ENCODE measurements at regions not wholly inside any gene's neighbourhood (a gene's known extent, or its start where the extent isn't known, plus 50 kb on each side); places are given as distances from the start of the nearest gene placed in this dataset.
A peak's percentile ranks its signal among the peaks of the same experiment; 100 is the strongest.

DNA sequence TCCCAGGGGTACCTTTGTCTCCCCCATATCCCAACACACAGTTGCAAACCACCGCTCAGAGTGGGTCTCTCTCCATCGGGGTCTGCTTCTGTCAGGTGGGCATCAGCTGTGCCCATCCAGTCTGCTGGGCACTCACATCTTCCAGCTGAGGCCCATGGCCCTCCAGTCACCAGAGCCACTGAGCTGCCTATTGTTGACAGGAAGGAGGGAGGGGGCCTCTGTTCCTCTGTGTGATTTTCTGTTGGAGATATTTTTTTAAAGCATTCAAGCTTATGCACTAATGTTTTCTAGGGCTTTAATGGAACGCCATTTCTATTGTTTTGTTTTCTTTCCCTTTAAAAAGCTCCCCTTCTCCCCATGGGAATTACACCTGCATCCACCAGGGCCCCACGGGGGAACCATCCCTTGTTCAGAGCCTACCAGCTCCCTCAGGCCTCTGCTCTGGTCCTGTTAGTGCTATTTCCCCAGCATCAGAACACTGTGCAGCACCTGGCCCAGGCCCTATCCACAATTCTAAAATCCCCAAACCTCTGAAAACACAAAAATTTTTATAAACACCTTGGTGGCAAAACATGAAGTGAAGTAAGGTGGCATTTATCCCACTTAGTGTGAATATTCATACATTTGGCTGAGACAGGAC lies 326.2 kb downstream of the CD83 start:
- DNase-seq: no peak

DNA sequence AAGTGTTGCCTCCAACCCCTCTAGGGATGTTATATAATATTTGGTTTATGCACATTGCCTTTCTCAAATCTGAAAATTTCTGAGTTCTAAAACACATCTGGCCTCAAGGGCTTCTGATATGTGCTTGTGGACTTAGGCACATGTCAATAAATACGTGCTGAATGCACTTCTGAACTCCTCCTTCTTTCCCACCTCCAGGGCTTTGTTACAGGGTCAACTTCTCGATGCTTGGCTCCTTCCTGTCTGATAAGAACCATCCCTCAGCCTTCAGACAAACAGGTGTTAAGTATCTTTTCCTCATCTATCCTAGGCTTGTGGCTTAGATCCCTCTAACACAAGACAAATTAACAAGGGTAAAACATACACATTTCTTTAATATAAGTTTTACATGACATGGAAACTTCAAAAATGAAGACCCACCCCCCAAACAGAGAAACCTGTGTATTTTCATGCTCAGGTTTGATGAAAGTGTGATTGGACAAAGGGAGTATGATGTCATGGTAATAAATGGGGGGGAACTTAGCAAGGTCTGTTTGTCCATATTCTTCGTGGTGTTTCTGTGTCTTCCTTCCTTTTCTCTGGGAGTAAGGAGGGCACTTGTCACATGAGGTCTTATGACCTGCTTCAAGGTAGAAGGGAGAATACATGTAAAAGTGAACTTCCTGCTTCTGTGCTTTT lies 326.9 kb downstream of the CD83 start:
- DNase-seq: no peak

DNA sequence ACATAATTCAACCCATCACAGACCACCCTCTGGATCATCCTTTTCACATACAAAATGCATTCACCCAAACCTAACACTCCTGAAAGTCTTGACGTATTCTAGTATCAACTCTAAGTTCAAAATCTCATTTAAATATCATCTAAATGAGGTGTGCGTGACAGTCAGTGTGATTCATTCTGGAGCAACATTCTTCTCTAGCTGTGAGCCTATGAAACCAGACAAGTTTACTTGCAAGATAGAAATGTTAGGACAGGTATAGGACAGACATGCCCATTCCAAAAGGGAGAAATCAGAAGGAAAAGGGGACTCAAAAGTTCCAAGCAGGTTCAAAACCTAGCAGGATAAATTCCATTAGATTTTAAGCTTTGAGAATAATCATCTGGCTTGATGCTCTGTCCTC lies 329.7 kb downstream of the CD83 start:
- no peak for DNase-seq

DNA sequence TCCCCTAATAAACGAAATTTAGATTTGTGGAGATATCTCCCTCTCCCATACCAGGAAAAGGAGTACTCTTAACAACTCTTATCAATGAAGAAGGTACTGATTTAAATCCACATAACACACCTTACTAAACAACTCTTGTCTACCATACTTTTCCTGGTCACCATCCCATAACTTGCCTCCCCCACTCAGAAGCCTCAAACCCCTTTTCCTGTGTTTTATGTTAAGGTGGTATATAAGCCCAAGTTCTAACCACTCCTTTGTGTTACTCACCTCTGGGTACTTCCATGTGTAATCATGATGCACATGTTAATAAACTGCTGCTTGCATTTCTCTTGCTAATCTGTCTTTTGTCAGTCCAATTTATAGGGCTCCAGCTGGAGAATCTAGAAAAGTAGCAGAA lies 330.7 kb downstream of the CD83 start:
- DNase-seq: no peak

DNA sequence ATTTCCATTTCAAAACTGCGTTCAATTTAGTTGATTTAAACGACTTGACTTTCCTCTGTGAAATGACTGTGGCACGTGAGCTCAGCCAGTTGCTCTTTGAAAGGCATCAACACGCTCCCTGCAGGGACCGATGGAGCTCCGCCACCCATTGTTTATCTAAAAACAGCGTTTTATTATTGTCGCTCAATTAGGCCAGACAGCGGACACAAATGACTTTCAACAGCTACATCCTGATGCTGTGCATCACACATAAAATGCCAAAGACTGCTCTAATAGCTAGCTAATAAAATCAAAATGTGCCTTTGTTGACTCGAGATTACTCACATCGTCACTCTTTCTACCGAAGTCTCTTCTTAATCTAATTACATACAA lies 332.5 kb downstream of the CD83 start:
- no peak for DNase-seq

DNA sequence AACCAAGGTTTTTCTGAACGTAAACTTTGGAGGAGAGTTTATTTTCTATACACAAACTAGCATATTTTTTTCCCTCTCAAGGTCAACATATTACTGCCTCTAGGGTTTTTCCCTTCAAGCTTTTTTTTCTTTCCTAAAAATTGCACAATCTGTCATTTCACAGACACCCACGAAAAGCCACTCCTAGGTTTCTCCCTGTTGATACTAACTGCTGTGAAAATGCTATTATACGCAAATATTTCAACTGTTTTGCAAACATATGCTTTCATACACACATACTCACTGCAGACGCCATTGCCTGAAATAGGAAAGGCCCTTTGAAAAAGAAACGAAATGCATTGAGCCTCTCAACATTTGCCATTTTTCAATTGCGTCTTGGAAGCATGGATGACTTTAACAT lies 333.0 kb downstream of the CD83 start:
- no peak for DNase-seq

DNA sequence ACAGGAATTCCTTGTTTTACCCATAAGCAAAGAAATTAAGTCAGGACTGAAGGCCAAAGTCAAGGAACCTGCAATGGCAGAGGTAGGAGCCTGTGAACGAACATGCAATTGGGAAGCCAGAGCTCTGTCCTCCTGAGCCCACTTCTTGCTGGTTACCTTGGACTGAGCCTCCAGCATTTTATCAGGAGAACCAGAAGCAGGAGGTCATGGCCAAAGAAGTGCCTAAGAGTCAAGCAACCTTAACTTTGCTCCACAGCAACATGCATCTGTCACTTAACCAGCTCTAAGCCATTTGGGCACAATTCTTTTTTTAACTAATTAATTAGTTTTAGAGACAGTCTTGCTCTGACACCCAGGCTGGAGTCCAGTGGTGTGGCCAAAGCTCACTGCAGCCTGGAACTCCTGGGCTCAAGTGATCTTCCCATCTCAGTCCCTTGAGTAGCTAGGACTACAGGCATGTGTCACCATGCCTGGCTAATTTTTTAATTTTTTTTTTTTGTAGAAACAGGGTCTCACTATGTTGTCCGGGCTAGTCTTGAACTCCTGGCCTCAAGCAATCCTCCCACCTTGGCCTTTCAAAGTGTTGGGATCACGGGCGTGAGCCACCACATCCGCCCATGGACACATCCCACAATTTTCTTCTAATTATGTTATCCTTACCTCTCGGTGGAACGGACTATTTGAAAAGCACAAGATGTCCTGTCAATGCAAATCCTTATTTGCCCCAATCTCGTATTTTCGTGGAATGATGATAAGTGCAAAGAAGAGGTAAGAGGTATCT lies 334.2 kb downstream of the CD83 start:
- DNase-seq: no peak

DNA sequence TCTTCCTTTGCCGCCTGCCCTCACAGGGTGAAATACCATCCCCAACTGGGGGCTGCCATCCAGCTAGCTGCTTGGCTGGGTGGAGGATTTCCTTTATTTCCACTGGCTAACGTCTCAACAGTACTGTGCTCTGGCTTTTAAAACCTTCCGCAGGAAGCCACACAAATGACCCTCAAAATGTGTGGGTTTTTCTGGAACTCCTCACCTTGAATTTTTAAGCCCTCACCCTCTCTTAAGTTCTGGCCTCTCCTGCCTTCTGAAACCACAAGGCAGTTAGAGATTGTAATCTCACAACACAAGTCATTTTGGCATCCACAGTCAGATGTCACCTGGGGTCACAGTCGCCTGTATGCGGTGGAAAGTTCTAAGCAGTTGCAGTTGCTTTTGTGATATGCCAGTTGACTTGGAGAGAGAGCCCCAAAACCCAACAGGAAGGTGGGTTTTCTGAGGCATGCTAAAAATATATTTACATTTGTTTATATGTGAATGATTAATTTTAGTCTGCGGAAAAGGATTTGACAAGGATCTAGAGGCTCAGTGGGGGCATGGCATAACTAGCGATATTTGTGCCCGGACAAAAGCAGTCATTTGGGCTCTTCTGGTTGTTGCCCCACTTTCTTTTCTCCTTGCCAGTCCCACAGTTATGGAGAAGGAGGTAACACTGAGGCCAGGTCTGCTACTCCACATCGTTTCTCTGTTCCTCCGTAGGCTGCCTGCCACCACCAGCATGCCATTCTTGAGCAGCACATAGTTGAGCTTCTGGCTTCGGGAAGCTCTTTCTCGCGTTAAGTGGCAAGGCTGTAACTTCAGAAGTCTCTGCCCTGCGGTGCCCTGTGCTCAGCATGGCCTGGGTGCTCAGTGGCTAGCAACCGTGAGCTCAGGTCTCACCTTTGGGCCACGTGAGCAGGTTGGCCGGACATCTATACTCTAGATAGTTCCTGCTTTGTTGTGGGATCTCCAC lies 335.3 kb downstream of the CD83 start:
- DNase-seq: peak; percentile 89

DNA sequence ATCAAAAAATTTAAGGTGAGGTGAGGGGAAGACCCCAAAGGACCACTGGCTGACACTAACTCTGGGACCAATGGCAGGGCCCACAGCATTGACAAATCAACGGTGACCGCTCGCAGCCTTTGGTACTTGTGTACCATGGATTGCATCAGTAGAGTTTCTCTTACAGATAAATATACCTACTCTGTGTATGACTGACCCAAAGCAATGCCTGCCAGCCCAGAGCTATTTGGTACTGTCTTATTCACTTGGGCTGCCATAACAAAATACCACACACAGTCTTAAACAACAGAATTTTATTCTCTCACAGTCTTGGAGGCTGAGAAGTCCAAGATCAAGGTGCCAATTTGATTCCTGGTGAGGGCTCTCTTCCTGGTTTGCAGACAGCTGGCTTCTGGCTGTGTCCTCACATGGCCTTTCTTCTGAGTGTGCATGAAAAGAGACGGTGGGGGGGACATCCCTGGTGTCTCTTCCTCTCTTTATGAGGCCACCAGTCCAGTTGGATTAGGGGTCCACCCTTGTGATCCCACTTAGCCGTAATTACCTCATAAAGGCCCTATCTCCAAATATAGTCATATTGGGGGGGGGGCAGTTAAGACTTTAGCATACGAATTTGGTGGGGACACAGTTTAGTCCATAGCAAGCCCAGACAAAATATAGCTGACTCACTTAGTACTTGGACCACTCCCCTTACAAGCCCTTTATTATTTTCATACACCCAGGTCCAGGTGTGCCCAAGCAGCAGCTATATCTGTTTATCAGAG lies 336.3 kb downstream of the CD83 start:
- peak; percentile 18 for DNase-seq

DNA sequence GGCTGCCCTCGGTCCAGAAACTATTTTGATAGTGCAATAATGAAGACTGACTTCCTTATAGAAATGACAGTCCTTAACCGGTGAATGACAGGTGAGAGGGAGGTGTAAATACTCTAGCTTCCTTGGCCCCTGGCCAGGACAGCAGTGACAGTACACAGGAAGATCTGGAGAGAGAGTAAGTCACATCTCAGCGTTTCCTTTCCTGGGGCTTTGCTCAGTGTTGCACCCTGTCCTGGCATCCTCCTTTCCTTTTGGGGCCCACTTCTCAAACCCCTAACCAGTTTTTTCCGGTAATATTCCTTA lies 336.9 kb downstream of the CD83 start:
- peak; percentile 55 for DNase-seq

DNA sequence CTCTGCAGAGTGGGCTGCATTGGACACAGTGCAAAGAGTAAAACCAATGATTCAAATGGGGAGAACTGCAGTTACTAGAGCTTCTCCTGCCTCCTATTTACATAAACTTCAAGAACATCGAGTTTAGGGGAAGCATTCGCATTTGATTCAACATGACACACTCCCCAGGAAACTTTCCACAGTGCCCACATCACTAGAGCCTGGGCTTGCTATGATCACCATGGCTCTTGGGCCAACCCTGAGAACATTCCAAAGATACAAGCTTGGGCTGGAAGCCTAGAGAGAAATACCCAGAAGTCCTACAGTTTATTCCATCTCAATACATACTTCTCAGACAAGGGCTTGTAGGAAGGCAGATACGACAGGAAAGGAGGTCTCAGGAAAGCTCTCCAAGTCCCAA lies 337.9 kb downstream of the CD83 start:
- DNase-seq: no peak

DNA sequence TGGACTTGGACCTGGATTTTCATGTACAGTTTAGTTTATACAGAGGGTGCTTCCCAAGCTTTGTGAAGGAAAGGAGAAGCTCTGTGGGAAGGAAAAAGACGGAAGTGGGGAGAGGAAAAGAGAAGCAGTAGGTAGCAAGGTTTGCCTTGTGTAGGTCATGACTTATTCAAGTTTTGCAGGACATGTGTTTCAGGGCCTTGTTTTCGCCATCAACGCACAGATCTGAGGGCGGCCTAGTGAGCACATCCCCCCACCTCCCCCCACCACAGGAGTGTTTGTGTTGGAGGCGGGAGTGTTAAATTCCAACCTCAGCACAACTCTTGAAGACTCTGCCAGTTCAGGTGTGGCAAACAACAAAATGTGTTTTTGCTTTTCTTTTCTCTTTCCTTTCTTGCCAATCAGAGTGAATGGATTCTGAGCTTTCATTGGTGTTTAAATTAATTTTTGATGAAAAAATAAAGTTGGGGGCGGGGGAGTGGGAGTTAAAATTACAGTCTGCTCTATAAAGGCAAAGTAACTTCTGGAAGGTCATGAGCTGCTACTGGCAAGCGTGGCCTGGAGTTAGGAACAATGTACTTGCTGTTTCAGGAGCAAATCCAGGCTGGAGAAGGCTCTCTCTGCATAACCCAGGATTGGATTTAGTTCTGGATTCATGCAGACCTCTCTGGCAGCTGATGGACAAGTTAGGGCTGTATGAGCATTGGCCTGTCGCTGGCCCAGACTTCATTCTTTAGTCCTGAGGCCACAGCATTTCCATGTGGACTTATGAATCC lies 338.5 kb downstream of the CD83 start:
- DNase-seq: no peak

DNA sequence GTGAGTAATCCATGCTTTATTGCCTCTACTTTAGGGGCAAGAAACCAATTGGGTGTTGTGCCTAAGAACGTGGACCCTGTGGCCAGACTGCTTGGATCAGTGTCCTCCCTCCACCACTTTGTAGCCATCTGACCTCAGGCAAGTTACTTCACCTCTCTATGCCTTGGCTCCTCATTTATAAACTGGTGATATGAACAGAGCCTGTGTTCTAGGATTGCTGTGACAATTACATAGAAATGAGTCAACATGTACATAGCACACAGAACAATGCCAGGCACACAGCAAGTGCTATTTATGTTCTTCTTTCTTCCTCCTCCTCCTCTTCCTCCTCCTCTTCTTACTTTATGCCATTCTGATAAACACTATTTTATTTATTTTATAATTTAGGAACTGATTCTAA lies 339.4 kb downstream of the CD83 start:
- no peak for DNase-seq

DNA sequence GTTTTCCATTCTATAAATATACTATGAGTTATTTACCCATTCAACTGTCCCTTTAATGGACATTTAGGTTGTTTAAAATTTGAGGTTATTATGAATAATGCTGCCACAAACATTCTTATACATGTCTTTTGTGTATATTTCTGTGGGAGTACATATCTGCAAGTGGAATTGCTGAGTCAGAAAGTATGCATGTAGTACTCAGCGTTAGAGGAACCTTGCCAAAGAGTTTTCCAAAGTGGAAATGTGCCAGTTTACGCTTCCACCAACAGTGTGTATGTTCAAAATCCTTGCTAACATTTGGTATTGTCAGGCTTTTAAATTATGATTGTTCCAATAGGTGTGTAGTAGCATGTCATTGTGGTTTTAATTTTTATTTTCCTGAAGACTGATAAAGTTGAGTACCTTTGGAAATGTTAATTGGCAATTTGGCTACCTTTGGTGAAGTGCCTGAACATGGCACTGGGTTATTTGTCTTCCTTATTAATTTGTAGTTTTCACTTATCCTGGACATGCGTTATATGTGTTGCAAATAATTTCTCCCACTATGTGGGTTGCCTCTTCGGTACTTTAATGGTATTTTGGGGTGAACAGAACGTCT lies 341.2 kb downstream of the CD83 start:
- DNase-seq: no peak

DNA sequence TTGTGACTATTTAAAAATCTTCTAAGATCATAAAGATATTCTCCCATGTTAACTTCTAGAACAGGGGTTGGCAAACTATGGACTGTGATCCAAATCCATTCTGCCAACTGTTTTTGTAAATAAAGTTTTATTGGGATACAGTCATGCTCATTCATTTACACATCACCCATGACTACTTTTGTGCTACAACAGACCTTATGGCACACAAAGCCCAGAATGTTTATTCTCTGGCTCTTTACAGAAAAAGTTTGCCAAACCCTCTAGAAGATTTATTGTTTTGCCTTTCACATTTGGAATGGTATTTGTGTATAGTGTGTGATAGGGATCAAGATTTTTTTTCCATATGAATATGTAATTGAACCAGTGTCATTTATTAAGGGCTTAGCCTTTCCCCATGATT lies 341.7 kb downstream of the CD83 start:
- DNase-seq: no peak

DNA sequence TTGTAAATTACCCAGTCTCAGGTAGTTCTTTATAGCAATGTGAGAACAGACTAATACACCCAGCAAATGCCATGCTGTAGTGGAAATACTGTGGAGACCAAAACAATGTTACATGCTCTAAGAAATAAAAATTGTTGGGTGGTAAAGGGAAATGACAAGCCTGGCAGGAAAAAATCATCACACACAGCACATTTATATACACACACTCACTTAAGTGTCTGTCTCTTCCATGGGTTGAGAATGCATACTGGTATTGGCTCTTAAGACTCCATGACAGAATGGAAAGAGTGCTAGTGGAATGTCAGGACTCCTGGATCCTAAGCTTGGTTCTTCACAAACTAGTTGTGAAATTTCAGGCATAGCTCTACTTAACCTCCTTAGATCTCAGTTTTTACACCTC lies 343.0 kb downstream of the CD83 start:
- DNase-seq: no peak

DNA sequence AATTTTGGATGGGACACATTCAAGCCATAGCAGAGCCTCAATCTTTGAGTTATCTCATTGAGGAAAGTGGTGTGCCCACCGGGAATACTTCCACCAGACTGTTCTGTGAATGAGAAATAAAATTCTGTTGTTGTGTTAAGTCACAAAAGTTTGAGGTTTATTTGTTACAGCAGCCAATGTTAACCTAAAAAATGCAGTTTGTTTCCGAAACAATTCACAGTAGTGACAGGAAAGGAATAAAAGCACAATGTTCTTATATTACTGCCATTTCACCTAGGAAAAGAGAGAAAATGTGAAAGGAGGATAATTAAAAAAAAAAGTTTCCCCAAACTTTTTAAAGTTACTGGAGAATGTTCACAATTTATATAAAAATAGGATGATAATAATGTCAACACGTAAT lies 344.6 kb downstream of the CD83 start:
- DNase-seq: no peak

DNA sequence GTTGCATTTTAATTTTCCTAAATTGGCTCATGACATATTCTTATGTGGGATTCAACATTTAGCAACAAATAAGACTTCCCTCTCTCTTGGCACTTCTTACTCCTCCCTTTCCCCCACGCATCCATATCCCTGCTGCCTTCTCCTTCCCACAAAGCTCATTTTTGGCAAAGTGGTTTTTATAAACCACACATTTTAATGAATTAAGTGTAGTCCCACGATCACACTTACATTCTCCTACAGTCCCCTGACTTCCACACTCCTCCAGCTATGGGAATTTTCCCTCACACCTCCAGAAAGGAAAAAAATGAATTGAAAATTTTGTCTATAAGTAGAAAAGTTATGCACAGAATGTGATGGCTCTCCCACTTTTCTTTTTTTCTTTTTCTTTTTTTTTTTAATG lies 345.0 kb downstream of the CD83 start:
- no peak for DNase-seq

DNA sequence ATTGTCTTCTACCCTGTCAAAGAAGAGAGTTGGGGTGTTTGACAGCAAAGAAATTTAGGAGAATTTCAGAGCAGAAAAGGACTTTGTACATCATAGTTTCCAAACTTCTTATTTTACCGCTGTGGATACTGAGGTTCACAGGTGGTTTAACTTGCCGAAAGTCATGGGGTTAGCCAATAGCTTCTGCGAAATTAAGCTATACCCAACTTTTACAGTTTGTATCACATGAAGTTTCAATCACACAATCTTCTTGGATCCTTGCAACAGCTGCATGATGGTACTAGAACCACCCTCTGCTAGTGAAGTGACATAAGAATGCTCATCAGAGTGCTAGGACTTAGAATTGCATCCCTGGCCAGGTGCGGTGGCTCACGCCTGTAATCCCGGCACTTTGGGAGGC lies 345.5 kb downstream of the CD83 start:
- DNase-seq: no peak

DNA sequence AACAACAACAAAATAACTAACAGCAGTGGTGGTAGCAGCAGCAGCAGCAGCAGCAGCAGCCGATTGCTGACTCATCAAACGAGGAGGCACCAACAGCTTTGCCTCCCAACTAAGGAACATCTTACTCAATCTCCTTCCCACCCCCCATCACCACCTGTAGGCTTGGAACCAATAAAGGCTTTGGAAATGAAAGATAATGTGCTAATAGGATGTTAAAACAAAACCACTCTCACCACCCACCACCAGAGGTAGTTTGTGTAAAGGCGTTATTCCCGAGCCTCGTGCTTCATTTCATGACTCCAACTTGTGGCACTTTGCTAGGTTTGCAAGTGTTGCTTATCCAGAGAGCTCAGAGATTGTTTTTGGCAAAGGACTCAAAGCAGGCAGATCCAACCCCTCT lies 346.5 kb downstream of the CD83 start:
- DNase-seq: no peak

DNA sequence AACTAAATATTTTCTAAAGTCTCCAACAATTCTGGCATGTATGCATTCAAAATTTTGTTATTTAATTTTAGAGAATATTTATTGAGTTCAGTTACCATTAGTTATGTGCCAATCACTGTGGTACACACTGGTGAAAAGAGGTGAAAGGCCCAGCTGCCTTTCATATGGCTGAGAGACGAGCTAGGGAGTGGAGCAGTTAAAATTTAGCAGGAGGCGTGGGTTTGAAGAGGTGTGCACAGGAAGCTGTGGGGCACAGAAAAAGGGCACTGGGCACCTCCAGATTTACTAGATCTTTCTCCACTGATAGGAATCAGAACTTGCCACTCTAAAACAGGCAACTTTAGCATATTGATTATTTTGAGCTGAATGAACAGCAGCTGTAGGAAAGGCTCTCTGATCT lies 347.1 kb downstream of the CD83 start:
- no peak for DNase-seq
